Neutrophil (primary cell): ENCODE measurements at regions not wholly inside any gene's neighbourhood (a gene's known extent, or its start where the extent isn't known, plus 50 kb on each side); places are given as distances from the start of the nearest gene placed in this dataset.

ENCODE experiments used
- H3K27ac ChIP-seq: fragments of 200-600 bp; sonication (generic); 2 replicates; pipeline ENCODE4 v1.5.1; 2016; ENCODE audit warnings: mild to moderate bottlenecking, moderate library complexity
- H3K27me3 ChIP-seq: fragments of 200-600 bp; sonication (generic); 2 replicates; pipeline ENCODE4 v1.6.0; 2016; ENCODE audit warnings: mild to moderate bottlenecking
- H3K36me3 ChIP-seq: fragments of 200-600 bp; sonication (generic); 2 replicates; pipeline ENCODE4 v1.5.1; 2017
- H3K4me1 ChIP-seq, 2 experiments: fragments of 200-600 bp in 1 of 2; sonication (generic) in 1 of 2; 1 replicate in 1 of 2; 2 replicates in 1 of 2; pipeline versions ENCODE4 v1.5.1 to v1.6.1; 2013 to 2016; ENCODE audit warnings: low read depth in 1 of 2, low read length in 1 of 2, mild to moderate bottlenecking in 1 of 2, moderate library complexity in 1 of 2; ENCODE audit not compliant: control insufficient read depth in 1 of 2, insufficient read depth in 1 of 2
- H3K4me3 ChIP-seq, 2 experiments: fragments of 200-600 bp in 1 of 2; sonication (generic) in 1 of 2; 1 replicate in 1 of 2; 2 replicates in 1 of 2; pipeline ENCODE4 v1.5.1; 2013 to 2016; ENCODE audit warnings: low read depth in 1 of 2, low read length in 1 of 2, mild to moderate bottlenecking in 1 of 2, moderate library complexity in 1 of 2
- H3K9me3 ChIP-seq: fragments of 200-600 bp; sonication (generic); 2 replicates; pipeline ENCODE4 v1.5.1; 2016
- TF ChIP-seq, protein P1 (sequence below): fragments of 200-600 bp; sonication (generic); IDR thresholded peaks from 2 replicates; pipeline ENCODE4 v1.5.1; 2016; ENCODE audit warnings: antibody characterized with exemption

DNA sequence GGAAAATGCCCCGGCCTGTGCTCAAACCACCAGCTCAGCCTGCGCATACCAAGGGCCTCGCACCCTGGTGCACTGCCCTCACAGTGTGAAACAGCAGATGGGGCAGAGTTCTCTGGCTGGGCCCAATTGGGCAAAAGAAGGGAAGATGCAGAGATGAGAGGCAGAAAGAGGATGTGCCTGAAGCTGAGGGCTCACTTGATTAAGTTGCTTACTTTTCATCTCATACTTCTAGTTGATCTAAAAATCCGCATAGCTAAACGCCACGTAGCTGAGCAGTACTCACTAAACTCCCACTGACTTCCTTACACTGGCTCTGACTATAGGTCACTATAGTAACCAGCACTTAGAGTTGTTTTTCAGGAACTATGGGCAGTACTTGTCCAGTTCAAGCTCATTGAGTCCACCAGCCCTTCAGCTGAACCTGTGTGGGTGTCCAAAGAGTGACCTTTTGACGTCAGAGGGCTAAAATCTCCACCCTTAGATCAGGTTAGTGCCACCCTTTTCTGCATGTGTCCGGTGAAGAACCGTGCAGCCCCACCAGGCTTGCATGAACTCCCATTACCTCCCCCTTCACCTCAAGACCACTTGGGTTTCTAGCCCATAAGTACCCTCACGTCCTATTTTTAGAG is 215.2 kb downstream of the AUH start:
- H3K27ac ChIP-seq: no peak overlapping the region
- H3K27me3 ChIP-seq: no peaks in the 10 kb centered on the region
- peaks cover 14 to 19% of the 10 kb centered on the region in 2 experiments for H3K4me1 ChIP-seq
- no peak overlapping the region for H3K4me3 ChIP-seq
- TF ChIP-seq, protein P1, sequence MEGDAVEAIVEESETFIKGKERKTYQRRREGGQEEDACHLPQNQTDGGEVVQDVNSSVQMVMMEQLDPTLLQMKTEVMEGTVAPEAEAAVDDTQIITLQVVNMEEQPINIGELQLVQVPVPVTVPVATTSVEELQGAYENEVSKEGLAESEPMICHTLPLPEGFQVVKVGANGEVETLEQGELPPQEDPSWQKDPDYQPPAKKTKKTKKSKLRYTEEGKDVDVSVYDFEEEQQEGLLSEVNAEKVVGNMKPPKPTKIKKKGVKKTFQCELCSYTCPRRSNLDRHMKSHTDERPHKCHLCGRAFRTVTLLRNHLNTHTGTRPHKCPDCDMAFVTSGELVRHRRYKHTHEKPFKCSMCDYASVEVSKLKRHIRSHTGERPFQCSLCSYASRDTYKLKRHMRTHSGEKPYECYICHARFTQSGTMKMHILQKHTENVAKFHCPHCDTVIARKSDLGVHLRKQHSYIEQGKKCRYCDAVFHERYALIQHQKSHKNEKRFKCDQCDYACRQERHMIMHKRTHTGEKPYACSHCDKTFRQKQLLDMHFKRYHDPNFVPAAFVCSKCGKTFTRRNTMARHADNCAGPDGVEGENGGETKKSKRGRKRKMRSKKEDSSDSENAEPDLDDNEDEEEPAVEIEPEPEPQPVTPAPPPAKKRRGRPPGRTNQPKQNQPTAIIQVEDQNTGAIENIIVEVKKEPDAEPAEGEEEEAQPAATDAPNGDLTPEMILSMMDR: no peak
- H3K36me3 ChIP-seq: no peaks in the 10 kb centered on the region
- H3K9me3 ChIP-seq: no peaks in the 10 kb centered on the region

DNA sequence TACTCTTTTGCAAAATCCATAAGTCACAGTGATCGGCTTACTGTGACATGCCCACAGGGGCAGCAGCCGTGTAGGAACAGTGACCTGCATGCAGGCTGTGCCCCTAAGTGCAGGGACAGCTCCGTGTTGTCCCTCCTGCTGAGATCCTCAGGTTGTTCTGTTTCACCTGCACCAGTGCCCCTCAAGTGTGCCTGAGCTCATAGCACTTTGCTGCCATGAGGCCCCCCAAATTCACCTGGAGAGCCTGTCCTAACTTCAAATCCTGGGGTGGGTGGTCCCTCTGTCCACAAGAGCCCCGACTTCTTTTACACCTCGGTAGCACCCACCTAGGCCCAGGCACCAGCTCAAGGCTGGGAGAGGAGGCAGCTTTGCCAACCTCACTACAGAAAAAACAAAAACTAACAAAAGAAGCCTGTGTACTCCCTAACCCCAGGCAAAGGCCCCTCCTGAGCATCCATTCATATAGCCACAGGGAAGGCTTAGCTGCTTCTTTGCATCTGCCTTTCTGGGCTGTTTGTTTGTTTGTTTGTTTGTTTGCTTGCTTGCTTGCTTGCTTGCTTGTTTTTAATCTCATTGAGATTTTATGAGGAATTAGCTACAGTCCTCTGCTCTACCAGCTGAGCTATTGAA is 214.5 kb downstream of the AUH start:
- Histone ChIP-seq H3K9me3 (no peaks in the 10 kb centered on the region), H3K4me1 (peaks cover 14 to 19% of the 10 kb centered on the region in 2 experiments), H3K27me3 (no peaks in the 10 kb centered on the region), H3K4me3 (no peak overlapping the region), H3K36me3 (no peaks in the 10 kb centered on the region), H3K27ac (no peak overlapping the region)
- TF ChIP-seq, protein P1: no peak

DNA sequence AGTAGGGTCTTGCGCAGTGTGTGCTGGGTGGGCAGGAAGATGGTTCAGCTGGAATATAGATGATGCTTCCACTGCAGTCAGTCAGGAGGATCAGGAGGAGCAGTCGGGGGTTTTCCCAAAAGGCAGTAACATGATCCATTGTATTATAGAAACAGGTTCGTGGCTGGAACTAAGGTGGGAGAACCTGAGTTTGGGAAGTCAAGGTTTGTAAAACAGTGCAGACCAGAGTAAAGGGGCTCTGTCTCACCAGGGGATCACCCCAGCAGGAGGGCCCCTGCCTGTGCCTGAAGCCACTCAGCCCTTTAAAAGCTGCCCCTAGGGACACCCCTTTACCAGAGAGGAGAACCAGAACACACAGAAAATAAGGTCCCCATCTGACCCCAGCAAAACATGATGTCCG is 213.4 kb downstream of the AUH start:
- H3K27ac ChIP-seq: no peak overlapping the region
- H3K36me3 ChIP-seq: no peaks in the 10 kb centered on the region
- H3K4me1 ChIP-seq: peaks cover 14 to 19% of the 10 kb centered on the region in 2 experiments
- no peak overlapping the region for H3K4me3 ChIP-seq
- TF ChIP-seq, protein P1: no peak
- H3K9me3 ChIP-seq: no peaks in the 10 kb centered on the region
- no peaks in the 10 kb centered on the region for H3K27me3 ChIP-seq

DNA sequence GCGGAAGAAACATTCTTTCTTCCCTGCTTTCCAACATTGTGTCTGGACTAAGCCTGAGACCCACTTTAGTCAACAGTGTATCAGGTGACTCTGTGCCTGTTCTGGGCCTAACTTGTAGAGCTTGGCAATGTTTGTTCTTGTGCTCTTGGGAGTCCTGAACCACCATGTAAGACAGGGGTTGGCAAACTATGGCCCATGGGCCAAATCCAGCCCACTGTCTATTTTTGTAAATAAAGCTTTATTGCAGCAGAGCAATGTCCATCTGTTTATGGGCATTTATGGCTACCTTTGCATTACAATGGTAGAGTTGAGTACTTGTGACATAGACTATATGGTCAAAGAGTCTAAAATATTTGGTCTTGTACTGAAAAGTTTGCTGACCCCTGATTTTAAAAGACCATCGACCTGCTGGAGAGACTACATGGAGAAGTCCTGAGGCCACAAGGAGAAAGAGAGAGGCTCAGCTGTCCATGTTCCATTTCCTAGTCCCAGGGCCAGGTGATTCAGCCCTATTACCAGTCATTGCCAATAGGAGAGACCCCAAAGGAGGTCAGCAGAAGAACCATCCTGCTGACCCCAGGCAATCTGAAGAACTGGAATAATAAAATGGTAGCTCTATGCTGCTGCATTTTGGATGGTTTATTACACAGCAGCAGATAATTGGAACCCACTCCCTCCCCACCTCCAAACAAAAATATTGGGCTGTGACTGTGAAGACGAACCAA is 211.3 kb downstream of the AUH start:
- Histone ChIP-seq H3K9me3 (no peaks in the 10 kb centered on the region), H3K4me3 (no peak overlapping the region), H3K27me3 (no peaks in the 10 kb centered on the region), H3K4me1 (peaks cover 14 to 19% of the 10 kb centered on the region in 2 experiments), H3K27ac (no peak overlapping the region), H3K36me3 (no peaks in the 10 kb centered on the region)
- TF ChIP-seq, protein P1: no peak

DNA sequence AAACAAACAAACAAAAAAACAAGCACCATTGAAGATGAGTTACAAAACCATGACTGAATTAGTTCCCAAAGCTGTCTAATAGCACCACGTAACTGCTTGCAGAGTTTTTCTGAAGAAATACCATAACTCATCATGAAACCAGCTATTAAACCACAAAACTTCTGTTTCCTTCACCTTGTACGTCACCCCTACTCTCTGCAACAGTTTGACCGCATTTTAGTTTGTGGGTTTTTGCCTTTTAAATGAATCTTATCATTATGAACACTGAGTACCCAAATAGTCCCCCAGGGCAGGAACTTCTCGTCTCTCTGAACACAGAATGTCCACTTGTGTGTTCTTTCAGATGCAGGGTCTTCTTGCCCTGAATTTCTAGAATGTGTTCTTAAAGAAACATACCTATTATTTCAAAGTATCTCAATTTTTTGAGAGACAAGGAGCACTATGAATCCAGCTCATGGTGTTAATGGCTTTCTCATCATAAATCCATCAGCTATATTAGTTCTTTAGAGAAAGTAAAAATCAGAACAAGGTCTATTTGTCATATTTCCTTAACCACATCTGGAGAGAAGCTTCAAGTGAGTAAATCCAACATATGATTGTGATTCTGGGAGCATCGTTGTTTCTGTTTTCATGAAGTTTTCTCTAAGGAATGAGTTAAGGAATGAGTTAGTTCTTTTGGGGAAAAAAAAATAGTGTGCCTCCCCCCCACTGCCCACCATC is 210.6 kb downstream of the AUH start:
- H3K36me3 ChIP-seq: no peaks in the 10 kb centered on the region
- TF ChIP-seq, protein P1: no peak
- peaks cover 14 to 19% of the 10 kb centered on the region in 2 experiments for H3K4me1 ChIP-seq
- H3K27ac ChIP-seq: no peak overlapping the region
- no peaks in the 10 kb centered on the region for H3K27me3 ChIP-seq
- no peaks in the 10 kb centered on the region for H3K9me3 ChIP-seq
- H3K4me3 ChIP-seq: no peak overlapping the region
